Body of pancreas (tissue), 4 donors: ENCODE measurements at regions not wholly inside any gene's neighbourhood (a gene's known extent, or its start where the extent isn't known, plus 50 kb on each side); places are given as distances from the start of the nearest gene placed in this dataset.

ENCODE experiments used
- POLR2A ChIP-seq, 3 donors: fragments of 450-650 bp; IDR thresholded peaks; one replicate each; pipeline ENCODE4 v1.6.1; 2016; ENCODE audit warnings: antibody characterized with exemption in 3 of 3, mild to moderate bottlenecking in 2 of 3
- TF ChIP-seq, protein P1 (sequence below), 7 experiments: fragments of 450-650 bp in 4 of 7; fragments of 200-600 bp in 3 of 7; sonication (generic) in 3 of 7; IDR thresholded peaks; one replicate each; pipeline ENCODE4 v1.5.1; 2016 to 2019; ENCODE audit warnings: antibody characterized with exemption in 7 of 7

DNA sequence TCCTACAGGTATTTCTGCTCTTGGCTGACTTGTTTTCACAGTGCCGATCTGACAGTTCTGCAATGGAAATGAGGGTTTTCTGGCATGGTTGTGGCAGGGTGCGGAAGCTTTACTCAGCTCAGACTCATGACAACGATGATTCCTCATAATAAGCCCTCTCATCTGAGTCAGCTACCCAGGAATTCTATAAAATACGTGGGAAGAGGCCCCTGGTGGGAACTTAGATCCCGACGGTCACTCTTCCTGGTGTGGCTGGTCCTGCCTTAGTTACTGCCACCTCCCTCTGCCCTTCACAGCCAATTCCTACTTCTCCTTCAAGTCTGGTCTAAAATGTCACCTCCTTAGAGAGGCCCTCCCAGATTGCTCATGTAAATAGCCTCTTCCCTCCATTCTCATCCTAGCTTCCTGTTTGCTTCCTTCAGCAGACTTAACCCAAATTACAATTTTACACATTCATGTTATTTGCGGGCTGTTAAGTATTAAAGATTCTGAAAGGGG lies 104.2 kb upstream of the MAP1LC3B2 start:
- TF ChIP-seq, protein P1, sequence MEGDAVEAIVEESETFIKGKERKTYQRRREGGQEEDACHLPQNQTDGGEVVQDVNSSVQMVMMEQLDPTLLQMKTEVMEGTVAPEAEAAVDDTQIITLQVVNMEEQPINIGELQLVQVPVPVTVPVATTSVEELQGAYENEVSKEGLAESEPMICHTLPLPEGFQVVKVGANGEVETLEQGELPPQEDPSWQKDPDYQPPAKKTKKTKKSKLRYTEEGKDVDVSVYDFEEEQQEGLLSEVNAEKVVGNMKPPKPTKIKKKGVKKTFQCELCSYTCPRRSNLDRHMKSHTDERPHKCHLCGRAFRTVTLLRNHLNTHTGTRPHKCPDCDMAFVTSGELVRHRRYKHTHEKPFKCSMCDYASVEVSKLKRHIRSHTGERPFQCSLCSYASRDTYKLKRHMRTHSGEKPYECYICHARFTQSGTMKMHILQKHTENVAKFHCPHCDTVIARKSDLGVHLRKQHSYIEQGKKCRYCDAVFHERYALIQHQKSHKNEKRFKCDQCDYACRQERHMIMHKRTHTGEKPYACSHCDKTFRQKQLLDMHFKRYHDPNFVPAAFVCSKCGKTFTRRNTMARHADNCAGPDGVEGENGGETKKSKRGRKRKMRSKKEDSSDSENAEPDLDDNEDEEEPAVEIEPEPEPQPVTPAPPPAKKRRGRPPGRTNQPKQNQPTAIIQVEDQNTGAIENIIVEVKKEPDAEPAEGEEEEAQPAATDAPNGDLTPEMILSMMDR (IDR thresholded peaks at IDR 0.05), result no peak
- TF ChIP-seq POLR2A (IDR thresholded peaks at IDR 0.05), result no peak
